T1000 (cell line): ENCODE measurements at regions not wholly inside any gene's neighbourhood (a gene's known extent, or its start where the extent isn't known, plus 50 kb on each side); places are given as distances from the start of the nearest gene placed in this dataset.

Experiments
- DNase-seq: peaks from one replicate; lab custom pipeline; 2025; ENCODE audit warnings: mixed read lengths; lab: John Stamatoyannopoulos, UW

DNA sequence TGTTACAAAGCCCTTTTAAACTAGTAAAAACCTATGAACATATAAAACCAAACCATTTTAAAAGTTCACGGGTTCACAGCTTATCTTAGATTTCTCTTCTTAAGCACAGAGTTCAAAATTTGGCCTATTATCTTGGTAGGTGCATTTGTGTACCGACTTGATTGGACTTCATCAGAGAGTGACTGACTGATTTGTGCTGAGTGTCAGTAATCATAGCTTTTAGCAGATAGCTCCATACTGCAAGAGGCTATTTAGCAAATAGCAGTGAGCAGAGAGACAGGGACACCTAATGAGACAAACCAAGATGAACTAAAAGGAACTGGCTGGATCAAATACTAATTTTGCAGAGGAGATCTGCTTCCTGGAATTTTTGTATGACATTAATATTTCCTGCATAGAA, 274.5 kb downstream of the PRR16 start:
- DNase-seq: no peak

DNA sequence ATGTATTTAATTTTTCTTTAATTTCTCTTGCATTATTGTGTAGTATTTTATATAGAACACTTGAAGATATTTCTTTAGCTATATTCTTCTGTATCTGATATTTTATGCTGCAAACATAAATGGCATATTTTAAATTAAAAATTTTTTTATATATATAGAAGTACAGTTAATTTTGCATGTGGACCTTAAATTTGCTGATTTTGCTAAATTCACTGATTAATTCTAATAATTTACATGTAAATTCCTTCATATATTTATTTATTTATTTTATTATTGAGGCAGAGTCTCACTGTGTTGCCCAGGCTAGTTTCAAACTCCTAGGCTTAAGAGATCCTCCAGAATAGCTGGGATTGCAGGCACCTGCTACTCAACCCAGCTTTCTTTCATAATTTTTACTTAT, 276.9 kb downstream of the PRR16 start:
- DNase-seq: no peak

DNA sequence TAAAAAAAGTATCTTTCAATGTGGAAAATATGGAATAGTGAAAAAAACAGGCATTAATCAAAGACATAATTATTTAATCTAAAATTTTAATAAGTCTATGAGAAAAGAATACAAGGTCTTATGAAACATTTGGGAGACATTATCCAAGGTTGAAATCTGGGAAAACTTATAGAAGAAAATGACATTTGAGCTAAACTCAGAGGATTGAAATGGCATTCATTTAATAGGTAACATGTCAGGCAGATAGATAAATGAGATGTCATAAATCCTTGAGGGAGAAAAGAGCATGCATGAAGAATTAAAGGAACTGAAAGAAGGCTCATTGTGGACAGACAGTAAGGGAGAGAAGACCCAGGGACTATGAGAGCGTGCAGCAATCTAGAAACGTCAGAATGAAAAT, 284.4 kb downstream of the PRR16 start:
- DNase-seq: no peak

DNA sequence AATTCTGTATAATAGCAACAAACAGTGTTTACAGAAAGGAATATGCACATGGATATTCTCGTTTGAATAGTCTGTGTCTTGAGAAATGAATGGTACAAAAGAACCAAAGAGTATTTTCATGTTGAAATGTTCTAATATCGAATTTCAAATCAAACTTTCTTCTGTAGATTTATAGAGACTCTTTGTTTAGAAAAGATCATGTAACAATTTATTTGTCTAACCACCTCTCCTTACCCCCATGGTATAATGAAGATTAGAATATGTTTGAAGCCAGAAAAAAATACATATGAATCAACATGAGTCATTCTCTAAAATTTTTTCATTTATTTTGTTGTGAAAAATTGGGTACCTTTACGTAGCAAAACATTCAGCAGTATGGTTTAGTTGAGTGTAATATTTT, 285.6 kb downstream of the PRR16 start:
- DNase-seq: no peak

DNA sequence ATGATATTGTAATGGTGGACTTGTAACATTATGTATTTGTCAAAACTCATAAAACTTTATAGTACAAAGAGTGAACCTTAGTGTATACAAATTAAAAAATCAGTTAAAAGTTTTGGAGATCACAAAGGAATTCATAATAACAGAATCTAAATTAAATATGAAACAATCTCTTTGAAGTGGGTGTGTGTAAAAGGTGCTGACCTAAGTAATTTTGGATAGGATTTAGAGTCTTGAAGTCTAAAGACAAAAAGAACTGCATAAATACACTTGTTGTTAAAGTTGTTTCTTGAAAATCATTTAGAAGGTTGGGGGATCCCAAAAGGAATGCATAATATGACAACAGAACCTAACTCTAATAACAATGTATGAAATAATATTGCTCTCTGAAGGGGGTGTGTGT, 295.5 kb downstream of the PRR16 start:
- DNase-seq: no peak

DNA sequence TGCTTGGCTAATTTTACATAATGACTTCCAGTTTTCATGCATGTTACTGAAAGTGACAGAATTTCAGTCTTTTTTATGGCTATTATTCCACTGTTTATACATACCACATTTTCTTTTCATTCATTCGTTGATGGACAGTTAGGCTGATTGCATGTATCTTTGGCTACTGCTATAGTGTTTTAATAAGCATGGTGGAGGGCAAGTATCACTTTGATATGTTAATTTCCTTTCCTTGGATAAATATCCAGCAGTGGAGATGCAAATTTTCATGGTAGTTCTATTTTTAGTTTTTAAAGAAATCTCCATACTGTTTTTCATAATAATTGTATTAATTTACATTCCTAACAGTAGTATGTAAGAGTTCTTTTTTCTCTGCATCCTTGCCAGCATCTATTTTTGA, 297.9 kb downstream of the PRR16 start:
- no peak for DNase-seq

DNA sequence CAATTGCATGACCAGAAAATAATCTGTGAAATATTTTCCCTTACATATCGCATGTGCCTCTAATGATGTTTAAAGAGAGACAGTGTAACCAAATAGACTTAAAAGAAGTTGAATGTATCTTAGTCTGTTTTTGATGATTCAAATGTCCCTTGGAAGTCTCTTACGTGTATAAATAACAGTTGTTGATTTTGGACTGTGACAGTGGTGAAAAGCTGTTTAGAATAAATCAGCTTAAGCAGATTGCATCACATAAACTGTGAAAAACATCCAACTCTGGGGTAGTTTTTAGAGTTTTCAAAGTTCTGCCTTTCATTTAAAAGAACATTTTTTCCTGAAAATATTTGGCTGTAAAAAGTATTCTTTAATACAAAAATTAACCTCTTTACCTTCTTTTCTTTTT, 301.1 kb downstream of the PRR16 start:
- no peak for DNase-seq

DNA sequence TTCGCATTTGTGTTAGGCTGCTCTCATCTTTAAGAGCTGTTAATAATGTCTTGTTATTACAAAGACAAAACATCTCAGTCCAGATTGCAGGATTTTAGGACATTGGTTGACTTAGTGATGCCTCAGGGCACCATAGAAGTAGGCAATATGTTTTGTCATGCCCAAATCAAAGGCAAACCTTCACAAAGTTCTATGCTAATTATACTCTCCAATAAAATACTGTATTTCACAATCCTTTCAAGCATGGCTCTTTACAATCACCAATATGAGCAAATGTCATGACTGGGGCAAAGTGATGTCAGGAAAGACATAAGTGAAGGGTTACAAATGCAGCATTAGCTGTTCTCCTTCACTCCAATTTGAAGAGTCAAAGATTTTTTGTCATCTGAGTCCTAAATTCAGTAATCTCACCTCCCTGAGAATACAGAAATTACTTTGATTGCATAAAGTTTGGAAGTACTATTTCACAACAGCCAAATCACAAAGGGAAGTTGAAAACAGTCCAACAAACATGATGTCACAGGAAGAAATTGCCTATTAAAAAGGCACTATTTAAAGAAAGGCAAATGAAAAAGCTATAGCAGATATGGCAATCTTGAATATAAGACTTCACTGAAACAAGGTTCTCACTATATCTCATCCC, 303.2 kb downstream of the PRR16 start:
- DNase-seq: no peak

DNA sequence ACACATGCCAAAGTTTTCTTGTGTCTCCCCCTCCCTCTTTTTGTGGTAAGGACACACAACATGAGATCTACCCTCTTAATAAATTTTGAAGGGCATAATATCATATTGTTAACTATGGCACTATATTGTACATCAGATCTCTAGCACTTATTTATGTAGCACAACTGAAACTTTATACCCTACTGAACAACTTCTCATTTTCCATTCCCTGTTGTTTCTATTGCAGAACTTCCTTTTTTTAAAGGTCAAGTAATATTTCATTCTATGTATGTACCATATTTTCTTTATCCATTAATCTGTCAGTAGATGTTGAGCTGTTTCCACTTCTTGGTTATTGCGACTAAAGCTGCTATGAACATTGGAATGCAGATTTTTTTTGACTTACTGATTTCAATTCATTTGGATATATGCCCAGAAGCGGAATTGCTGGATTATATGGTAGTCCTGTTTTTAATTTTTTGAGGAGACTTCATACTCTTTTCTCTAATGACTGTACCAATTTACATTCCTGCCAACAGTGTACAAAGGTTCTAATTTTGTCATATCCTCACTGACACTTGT, 305.3 kb downstream of the PRR16 start:
- no peak for DNase-seq

DNA sequence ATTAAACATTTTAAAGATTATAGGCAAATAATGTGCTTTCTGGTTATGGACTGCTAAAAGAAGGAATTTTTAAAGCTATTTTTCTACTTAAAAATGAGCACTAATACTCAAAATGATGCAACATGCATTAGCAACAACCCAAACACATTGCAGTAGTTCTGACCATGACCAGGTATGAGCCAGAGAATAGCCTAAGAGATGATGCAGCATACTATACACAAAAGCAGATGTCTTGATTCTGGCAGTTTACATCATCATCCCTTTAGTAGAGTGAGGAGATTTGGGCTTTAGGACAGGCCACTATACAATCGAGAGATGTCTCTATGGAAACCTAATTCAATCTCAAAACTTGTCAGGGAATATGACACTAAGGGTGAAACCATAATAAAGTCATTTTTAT, 307.1 kb downstream of the PRR16 start:
- DNase-seq: no peak

DNA sequence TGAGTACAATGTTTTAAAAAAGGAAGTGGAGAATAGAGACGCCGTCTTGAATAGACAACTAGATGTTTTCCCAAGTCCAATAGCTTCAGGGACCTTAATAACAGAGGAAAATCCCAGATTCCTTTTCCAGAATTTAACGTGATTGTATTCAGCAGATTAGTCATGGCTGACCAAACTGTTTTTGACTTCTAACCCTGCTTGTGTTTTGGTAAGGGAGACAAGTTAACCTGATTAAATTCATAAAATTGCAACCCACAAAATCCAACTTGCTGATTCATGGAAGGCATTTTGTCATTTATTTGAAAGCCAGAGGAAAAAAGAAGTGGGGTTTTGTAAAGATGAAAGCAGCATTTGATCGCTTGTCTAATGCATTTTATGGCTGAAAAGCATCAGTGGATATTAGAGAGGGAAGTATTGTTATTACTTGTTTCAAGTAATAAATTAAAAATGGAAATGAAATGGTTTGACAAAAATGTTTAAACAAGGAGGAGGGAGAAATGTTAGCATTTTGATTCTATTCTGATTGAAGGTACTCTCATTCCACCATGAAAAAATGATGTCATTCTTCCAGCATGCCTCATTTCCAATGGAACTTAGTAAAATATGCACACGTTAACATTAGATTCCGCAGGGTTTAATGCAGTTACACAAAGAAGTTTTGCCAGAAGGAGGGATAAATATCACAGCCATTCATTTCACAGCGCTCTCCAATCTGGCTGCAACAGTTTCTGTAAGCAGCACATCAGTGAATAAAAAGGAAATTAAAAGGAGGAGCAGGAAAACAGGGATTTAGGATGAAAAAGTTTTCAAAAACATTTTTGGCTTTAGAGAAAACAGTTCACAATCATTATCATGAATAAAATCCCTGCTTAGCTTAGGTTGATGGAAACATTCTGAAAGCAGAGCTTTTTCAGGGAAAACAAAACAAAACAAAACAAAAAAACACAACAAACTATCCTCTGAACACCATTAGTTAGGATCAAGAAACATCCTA, 314.7 kb downstream of the PRR16 start:
- DNase-seq: no peak

DNA sequence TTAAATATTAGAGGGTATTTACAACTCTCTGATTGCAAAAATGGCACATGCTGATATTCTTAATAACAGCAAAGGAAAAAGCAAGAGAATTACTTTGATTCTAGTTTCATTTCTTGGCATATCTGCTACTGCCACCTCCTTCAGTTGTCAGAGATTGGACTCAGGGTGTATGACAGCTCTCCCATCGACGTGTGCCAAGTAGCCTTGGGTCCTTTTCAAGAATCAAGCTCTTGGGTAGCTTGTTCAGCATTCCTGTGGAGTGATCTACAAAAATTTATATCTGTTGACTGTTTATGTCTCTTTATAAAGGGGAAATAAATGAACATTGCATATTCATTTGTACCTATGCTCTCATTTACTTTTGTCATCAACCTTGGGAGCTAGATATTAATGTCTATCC, 315.6 kb downstream of the PRR16 start:
- no peak for DNase-seq

DNA sequence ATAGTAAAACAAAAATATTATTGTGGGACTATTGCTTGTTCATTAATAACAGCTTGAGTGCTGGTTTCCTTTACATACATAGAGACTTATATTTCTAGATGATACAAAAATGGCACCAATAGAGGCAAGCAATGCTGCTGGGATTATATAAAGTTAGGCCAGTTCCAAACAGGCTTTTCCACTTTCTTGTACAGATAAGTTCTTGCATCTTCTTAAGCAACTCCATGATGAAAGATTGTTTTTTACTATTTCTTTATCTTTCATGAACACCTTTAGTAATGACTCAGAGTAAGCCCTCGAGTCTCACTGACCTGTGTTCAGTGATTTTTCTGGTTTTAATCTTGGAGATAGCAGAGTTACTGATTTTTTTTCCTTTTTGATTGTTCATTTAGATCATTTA, 324.4 kb downstream of the PRR16 start:
- DNase-seq: no peak

DNA sequence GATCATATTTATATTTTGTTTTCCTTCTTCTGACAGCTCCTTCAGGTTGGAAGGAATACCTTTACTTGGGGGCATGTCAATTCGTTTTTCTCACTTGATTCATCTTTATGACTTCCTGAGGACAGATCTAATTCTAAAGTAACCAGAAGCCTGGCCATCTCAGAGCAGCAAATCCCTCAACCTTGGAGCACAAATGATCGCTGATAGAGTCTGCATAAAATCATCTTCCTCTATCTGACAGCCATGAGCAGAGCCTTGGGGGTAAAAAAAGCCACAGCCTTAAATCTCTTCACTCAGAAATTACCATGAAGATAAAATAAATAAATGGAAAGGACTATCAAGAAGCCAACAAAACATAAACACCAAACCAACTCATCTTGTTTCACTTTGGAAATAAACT, 325.8 kb downstream of the PRR16 start:
- DNase-seq: no peak

DNA sequence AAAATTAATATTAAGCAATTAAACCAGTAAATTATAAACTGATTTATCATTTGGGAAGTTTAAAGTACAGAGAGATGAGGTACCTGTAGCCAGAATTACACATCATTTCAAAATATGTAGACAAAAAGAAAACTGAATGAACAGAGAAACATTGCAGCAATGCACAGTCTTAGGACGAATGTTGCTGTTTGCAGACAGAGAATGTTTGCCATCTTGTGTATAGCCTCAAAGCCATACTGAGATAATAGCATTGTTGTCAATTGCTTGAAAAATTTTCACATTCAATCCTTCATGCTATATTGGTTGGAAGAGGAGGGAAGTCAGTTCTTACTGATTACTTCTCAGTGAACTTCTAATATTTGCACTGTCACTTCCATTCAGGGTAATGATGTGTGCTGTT, 326.2 kb downstream of the PRR16 start:
- DNase-seq: no peak

DNA sequence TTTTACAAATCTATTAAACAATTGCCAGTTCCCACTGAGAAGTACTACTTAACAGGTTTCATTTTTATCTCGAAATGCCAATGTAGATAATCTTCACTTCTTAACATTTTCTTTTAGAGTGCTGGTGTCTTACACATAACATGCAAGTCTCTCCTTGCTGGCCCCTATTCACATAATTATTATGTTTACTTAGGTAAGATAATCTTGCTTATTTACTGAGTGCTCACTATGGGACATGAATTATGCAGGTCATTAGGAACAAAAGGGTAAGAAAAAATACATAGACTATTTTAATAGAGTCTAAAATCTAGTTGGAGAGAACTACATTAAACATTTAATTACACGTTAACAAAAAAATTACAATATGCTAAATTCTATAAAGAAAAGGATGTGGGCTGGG, 328.4 kb downstream of the PRR16 start:
- no peak for DNase-seq

DNA sequence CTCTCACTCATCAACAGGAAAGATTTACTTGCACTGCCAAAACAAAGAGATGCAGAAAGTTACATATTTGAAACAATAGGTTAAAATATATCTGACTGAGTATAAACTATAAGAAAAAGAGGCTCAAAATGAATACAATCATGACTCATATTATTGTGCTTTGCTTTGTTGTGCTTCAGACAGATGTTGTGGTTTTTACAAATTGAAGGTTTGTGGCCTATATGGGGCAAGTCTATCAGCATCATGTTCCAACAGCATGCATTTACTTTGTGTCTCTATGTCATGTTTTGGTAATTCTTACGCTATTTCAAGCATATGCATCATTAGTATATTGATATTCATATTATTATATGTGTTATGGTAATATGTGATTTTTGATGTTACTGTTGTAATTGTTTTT, 330.0 kb downstream of the PRR16 start:
- DNase-seq: no peak

DNA sequence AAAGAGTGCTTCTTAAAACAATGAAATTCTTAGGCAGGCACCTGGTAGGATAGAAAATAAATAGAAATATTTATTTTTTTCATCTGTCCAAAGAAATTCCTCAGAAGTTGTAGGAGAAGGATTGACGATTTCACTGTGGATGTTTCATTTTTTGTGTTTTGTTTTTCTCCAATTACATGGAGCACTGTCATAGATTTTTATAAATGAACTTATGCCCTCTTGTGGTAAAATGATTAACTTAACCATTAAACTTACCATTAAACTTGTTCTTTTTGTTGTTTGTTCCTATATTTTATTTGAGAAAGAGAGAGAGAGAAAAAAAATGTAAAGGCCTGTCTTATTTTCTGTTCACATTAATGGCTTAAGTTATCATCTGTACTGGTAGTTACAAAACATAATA, 339.2 kb downstream of the PRR16 start:
- DNase-seq: no peak

DNA sequence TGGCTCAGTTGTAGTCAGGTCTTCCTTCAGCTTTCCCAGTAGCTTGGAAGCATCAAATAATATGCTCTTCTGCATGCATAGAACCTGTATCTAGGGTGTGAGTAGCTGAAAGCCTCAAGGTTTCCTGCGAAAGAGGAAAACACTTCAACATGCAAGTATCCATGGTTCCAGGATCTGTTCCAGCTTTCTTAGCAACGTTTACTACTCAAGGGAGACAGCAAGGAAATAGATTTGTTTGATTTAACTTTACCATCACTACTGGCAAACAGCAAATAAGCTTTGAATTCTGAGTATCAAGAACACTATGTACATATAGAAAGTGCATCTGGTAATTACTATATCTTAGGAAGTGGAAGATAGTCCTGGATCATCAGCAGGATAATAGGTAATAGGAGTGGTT, 341.0 kb downstream of the PRR16 start:
- no peak for DNase-seq

DNA sequence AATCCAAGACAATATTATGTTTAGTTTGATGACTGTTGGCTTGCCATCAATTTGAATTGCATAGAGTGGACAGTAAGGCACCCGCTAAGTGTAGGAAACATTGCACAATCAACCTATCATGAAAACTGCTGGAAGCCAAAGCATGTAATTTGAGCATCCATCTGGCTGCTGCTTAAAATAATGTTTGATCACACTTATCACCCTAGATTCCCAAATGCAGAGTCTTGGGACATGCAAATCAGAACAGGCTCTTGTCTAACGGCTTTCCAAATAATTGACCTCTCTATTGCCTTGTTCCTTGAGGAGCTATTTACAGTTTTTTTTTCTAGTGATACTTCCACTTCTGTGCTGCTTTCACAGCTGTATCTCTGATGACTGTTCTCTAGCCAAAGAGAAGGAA, 342.1 kb downstream of the PRR16 start:
- no peak for DNase-seq

DNA sequence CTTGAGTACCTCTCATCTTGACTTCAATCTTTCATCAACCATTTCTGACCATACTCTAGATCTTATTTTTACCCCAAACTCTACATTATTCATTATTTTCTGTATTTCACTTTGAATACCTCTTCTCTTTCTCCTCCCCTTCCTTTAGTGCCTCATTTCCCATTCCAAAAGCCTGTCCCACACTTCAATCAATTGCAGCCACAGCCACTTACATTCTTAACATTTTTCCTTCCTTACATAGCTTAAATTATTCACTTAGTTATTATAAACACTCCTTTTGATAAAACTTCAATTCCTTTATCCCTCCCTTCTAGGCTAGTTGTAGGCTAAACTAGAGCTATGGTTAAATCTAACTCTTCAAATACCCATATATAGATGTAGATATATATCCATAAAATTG, 344.0 kb downstream of the PRR16 start:
- no peak for DNase-seq

DNA sequence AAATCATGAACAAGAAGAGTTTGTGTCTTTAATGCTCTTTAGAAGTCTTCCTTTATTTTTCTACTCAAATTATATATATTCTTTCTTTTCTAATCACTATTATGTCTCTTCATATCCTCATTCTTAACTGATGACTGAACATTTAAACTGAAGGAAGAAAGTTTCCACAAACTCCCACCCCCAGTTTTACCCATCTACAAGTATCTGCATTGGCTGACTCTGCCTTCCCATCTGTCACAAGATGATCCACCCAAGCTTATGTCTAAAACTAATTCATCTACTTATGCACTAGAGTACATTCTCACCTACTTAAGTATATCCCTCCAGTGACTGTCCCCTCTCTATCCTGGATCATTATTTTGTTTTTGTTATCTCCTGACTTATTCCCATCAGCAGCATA, 344.5 kb downstream of the PRR16 start:
- DNase-seq: no peak

DNA sequence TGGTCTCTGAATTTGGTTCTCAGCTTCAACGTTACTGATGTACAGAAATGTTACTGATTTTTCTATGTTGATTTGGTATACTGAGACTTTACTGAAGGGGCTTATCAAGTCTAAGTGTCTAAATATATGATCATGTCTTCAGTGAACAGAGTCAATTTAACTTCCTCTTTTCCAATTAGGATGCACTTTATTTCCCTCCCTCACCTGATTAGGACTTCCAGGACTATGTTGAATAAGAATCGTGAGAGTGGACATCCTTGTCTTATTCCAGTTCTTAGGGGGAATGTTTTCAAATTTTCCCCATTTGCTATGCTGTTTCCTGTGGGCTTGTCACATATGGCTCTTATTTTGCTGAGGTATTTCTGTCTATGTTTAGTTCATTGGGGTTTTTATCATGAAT, 349.5 kb downstream of the PRR16 start:
- DNase-seq: no peak
